Sigmoid colon (tissue), 6 donors: ENCODE measurements at regions not wholly inside any gene's neighbourhood (a gene's known extent, or its start where the extent isn't known, plus 50 kb on each side); places are given as distances from the start of the nearest gene placed in this dataset.

Experiments
- DNase-seq: peaks from one replicate; pipeline ENCODE4 v3.0.0-alpha.2; 2019
- H3K27ac ChIP-seq, 4 donors: fragments of 200-600 bp; sonication (generic); one replicate each; pipeline ENCODE4 v1.5.1; 2016 to 2019; ENCODE audit warnings: mild to moderate bottlenecking in 1 of 4
- H3K27me3 ChIP-seq, 3 donors: fragments of 200-600 bp; sonication (generic); one replicate each; pipeline ENCODE4 v1.5.1; 2019; ENCODE audit warnings: mild to moderate bottlenecking in 1 of 3
- H3K36me3 ChIP-seq, 4 donors: fragments of 200-600 bp; sonication (generic); one replicate each; pipeline ENCODE4 v1.5.1; 2016 to 2019
- H3K4me1 ChIP-seq, 4 donors: fragments of 200-600 bp; sonication (generic); one replicate each; pipeline ENCODE4 v1.5.1; 2017 to 2019
- H3K4me3 ChIP-seq, 4 donors: fragments of 200-600 bp; sonication (generic); one replicate each; pipeline ENCODE4 v1.5.1; 2017 to 2019; ENCODE audit warnings: mild to moderate bottlenecking in 2 of 4, moderate library complexity in 1 of 4
- H3K9me3 ChIP-seq, 4 donors: fragments of 200-600 bp in 3 of 4; sonication (generic) in 3 of 4; one replicate each; pipeline versions ENCODE4 v1.5.1 to v1.6.1; 2013 to 2019
- EP300 ChIP-seq, 4 donors: sonication (generic); formaldehyde crosslinking; IDR thresholded peaks; one replicate each; pipeline ENCODE4 v1.6.1; 2017; ENCODE audit warnings: antibody characterized with exemption in 4 of 4
- POLR2A ChIP-seq, 2 donors: fragments of 450-650 bp; IDR thresholded peaks; one replicate each; pipeline ENCODE4 v1.6.1; 2016; ENCODE audit warnings: antibody characterized with exemption in 2 of 2, mild to moderate bottlenecking in 2 of 2, moderate library complexity in 2 of 2
- POLR2AphosphoS5 ChIP-seq, 4 donors: sonication (generic); formaldehyde crosslinking; IDR thresholded peaks; one replicate each; pipeline ENCODE4 v1.6.1; 2017; ENCODE audit warnings: antibody characterized with exemption in 4 of 4
- WGBS, 2 donors: extraction: QIAGEN DNeasy Blood & Tissue Kit; methylation state at CpG; one replicate each; pipeline ENCODE4 v1.1.7; 2013; 5-methylcytosine and 5-hydroxymethylcytosine counted together
- intact Hi-C: fragments of 100-400 bp; cut with DNase I; formaldehyde crosslinking; loops from one replicate; pipeline ENCODE4 v1.15.1; 2023
- TF ChIP-seq, protein P1 (sequence below), 4 experiments: fragments of 450-650 bp in 3 of 4; fragments of 200-600 bp in 1 of 4; IDR thresholded peaks; one replicate each; pipeline ENCODE4 v1.5.1; 2016 to 2019; ENCODE audit warnings: antibody characterized with exemption in 4 of 4, mild to moderate bottlenecking in 3 of 4, moderate library complexity in 2 of 4
- donor health status: healthy with polysubstance abuse.
- donor health status: healthy.

DNA sequence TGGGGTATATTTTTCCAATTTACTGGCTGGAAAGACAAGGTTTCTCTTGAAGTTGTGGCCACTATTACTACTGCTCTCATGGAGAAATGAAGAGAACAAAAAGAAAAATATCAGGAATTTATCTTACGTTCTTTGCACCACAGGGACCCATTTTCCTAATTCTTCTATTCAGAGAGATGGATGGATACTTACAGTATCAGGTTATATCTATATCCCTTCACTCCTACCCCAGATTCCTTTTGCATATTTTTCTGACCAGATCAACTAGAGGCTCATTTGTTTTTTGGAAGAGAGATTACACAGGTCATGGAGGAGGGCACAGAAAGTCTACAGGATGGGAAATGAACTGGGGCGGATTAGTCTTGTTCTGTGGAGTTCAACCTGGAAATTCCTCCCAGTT is 277.2 kb upstream of the VLDLR start:
- Histone ChIP-seq H3K4me1 (peaks cover 0 to 11% (median under 1%) of the 10 kb centered on the region in 4 donors), H3K4me3 (no peak overlapping the region), H3K27ac (no peak overlapping the region), H3K36me3 (no peaks in the 10 kb centered on the region), H3K9me3 (peaks cover 0 to 7% (median 2%) of the 10 kb centered on the region in 4 donors), H3K27me3 (no peaks in the 10 kb centered on the region)
- intact Hi-C loops, result no loop called here
- no peak for DNase-seq
- WGBS, 2 donors, result 96 to 98% methylated on average over 2 of the region's 2 CpGs
- TF ChIP-seq POLR2AphosphoS5 (IDR thresholded peaks at IDR 0.05) (no peak), EP300 (IDR thresholded peaks at IDR 0.05) (no peak), POLR2A (IDR thresholded peaks at IDR 0.05) (no peak)
- TF ChIP-seq, protein P1, sequence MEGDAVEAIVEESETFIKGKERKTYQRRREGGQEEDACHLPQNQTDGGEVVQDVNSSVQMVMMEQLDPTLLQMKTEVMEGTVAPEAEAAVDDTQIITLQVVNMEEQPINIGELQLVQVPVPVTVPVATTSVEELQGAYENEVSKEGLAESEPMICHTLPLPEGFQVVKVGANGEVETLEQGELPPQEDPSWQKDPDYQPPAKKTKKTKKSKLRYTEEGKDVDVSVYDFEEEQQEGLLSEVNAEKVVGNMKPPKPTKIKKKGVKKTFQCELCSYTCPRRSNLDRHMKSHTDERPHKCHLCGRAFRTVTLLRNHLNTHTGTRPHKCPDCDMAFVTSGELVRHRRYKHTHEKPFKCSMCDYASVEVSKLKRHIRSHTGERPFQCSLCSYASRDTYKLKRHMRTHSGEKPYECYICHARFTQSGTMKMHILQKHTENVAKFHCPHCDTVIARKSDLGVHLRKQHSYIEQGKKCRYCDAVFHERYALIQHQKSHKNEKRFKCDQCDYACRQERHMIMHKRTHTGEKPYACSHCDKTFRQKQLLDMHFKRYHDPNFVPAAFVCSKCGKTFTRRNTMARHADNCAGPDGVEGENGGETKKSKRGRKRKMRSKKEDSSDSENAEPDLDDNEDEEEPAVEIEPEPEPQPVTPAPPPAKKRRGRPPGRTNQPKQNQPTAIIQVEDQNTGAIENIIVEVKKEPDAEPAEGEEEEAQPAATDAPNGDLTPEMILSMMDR (IDR thresholded peaks at IDR 0.05), result no peak

DNA sequence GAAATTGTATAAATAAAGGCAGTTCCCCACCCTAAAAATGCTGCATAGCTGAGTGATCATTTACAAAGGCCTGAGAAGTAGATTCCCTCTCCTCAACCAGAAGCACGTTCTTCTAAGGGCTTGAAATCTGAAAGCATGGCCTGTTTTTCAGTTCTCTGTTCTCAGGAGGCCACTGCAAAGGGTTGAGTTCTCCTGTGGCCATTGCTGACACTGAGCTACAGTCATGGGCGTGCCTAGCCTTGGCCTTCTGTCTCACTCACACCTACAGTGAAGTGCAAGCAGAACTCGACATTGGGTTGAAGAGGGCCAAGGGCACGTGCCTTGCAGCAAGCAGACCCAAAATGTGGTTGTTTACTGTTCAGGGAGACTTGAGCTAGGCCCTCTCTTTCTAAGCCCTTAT is 276.6 kb upstream of the VLDLR start:
- H3K27me3 ChIP-seq, result no peaks in the 10 kb centered on the region
- TF ChIP-seq POLR2AphosphoS5 (IDR thresholded peaks at IDR 0.05), result no peak
- TF ChIP-seq EP300 (IDR thresholded peaks at IDR 0.05), result no peak
- TF ChIP-seq POLR2A (IDR thresholded peaks at IDR 0.05), result no peak
- TF ChIP-seq, protein P1 (IDR thresholded peaks at IDR 0.05), result no peak
- no peak overlapping the region for H3K27ac ChIP-seq
- WGBS, 2 donors, result 61 to 81% methylated on average over 4 of the region's 4 CpGs
- DNase-seq, result no peak
- peaks cover 0 to 10% (median 0%) of the 10 kb centered on the region in 4 donors for H3K4me1 ChIP-seq
- H3K4me3 ChIP-seq, result no peak overlapping the region
- no peaks in the 10 kb centered on the region for H3K36me3 ChIP-seq
- H3K9me3 ChIP-seq, result peaks cover 0 to 7% (median 2%) of the 10 kb centered on the region in 4 donors
- intact Hi-C loops, result no loop called here

DNA sequence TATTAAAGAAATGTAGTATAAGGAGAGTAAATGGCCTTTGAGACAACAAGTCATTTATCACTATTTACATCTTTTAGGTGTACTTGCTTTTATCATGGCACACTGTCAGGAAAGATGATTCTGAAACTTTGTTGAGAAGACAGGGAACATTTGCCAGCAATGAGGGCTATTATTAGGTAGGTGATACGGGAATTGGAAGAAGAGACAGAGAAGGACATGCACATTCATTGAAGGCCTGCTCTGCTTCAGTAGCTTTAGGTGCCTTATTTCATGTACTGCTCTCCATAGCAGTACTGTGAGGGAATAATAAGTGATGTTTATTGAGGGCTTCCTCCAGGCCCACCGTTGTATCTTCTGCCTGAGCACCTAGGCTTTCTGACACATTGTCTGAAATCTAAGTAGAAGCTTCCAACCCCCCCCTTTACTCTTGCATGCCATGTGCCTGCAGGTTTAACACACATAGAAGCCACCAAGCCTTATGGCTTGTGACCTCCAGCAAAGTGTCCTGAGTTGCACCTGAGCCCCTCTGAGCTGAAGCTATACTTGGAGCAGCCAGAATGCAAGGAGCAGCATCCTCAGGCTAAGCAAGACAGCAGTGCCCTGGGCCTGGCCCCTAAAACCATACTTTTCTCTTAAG is 275.2 kb upstream of the VLDLR start:
- no peak overlapping the region for H3K4me3 ChIP-seq
- no peaks in the 10 kb centered on the region for H3K27me3 ChIP-seq
- no peak for DNase-seq
- TF ChIP-seq EP300 (IDR thresholded peaks at IDR 0.05) (no peak), POLR2A (IDR thresholded peaks at IDR 0.05) (no peak), POLR2AphosphoS5 (IDR thresholded peaks at IDR 0.05) (no peak)
- TF ChIP-seq, protein P1 (IDR thresholded peaks at IDR 0.05), result no peak
- H3K9me3 ChIP-seq, result peaks cover 0 to 7% (median 2%) of the 10 kb centered on the region in 4 donors
- no peaks in the 10 kb centered on the region for H3K4me1 ChIP-seq
- 85 to 90% methylated on average over 2 of the region's 2 CpGs for WGBS, 2 donors
- H3K36me3 ChIP-seq, result no peaks in the 10 kb centered on the region
- no peak overlapping the region for H3K27ac ChIP-seq
- intact Hi-C loops, result no loop called here

DNA sequence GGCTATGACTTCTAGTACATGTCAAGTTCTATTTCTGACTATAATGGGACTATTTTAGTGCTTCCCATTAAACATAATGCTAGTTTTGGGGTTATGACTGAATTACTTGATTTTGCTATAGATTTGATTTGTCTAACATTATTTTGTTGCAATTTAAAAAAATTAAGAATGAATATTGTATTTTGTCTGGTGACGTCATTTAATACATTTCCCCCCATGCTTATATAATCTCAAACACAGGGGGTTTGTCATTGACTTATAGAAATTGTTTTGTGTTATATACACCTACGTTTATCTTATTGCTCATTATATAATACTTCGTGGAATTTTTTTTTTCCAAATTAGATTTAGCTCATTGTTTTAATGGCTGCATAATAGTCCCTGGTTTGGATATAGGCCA is 270.3 kb upstream of the VLDLR start:
- Histone ChIP-seq H3K27me3 (no peaks in the 10 kb centered on the region), H3K9me3 (peaks cover 0 to 7% (median 2%) of the 10 kb centered on the region in 4 donors), H3K36me3 (no peaks in the 10 kb centered on the region), H3K27ac (no peak overlapping the region), H3K4me1 (no peaks in the 10 kb centered on the region), H3K4me3 (no peak overlapping the region)
- DNase-seq, result no peak
- intact Hi-C loops, result no loop called here
- TF ChIP-seq EP300 (IDR thresholded peaks at IDR 0.05), result no peak
- 89 to 91% methylated on average over 3 of the region's 3 CpGs for WGBS, 2 donors

DNA sequence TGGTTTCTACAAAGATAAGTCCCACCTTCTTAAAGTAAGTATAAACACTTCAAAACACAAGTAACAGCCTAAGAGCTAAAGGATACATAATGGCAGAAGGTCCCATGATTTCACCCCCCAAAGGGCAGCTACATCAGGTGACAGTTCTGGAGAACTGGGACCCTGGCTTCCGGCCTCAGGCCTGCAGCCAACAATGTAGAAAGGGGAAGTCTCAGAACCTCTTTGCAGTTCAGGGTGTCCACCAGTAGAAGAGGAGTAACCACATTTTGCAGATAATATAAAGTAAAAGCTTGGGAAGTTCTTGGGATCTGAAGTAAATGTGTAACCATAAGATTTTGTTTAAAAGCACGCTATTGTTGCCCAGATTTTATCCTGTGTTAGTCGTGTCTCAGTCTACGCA is 267.4 kb upstream of the VLDLR start:
- no peak overlapping the region for H3K4me3 ChIP-seq
- no peak for DNase-seq
- no peaks in the 10 kb centered on the region for H3K36me3 ChIP-seq
- H3K27ac ChIP-seq, result no peak overlapping the region
- intact Hi-C loops, result no loop called here
- TF ChIP-seq POLR2A (IDR thresholded peaks at IDR 0.05), result no peak
- TF ChIP-seq, protein P1 (IDR thresholded peaks at IDR 0.05), result no peak
- TF ChIP-seq EP300 (IDR thresholded peaks at IDR 0.05), result no peak
- TF ChIP-seq POLR2AphosphoS5 (IDR thresholded peaks at IDR 0.05), result no peak
- H3K27me3 ChIP-seq, result no peaks in the 10 kb centered on the region
- H3K9me3 ChIP-seq, result peaks cover 0 to under 1% (median 0%) of the 10 kb centered on the region in 4 donors
- WGBS, 2 donors, result 81 to 88% methylated on average over 4 of the region's 4 CpGs
- H3K4me1 ChIP-seq, result no peaks in the 10 kb centered on the region
